Stimulated activated CD4-positive, alpha-beta T cell treated with anti-CD3 and anti-CD28 coated beads, Interleukin-4, amount 100 ng/mL, for 4 hours (primary cell): ENCODE measurements at regions not wholly inside any gene's neighbourhood (a gene's known extent, or its start where the extent isn't known, plus 50 kb on each side); places are given as distances from the start of the nearest gene placed in this dataset.

Experiments used
- DNase-seq, 2 experiments: peaks; one replicate each; pipeline ENCODE4 v3.0.0-alpha.2; 2020

GRCh38 chr6:140929121-140929520 lies 1203.6 kb upstream of the GJE1 start:
- DNase-seq: no peak

- no peak for DNase-seq
Observed at GRCh38 chr6:140923048-140923447, 1209.7 kb upstream of the GJE1 start.

GRCh38 chr6:140921366-140922226 lies 1211.1 kb upstream of the GJE1 start:
- no peak for DNase-seq

GRCh38 chr6:140917911-140918310 lies 1214.8 kb upstream of the GJE1 start:
- no peak for DNase-seq

- no peak for DNase-seq
Observed at GRCh38 chr6:140915551-140915950, 1217.2 kb upstream of the GJE1 start.

GRCh38 chr6:140915103-140915502 lies 1217.6 kb upstream of the GJE1 start:
- DNase-seq: no peak

- no peak for DNase-seq
Observed at GRCh38 chr6:140912686-140913085, 1220.0 kb upstream of the GJE1 start.

- no peak for DNase-seq
Observed at GRCh38 chr6:140909625-140910024, 1223.1 kb upstream of the GJE1 start.

GRCh38 chr6:140909156-140909555 lies 1223.6 kb upstream of the GJE1 start:
- no peak for DNase-seq

- DNase-seq: no peak
Observed at GRCh38 chr6:140908505-140908904, 1224.2 kb upstream of the GJE1 start.

GRCh38 chr6:140907235-140907634 lies 1225.5 kb upstream of the GJE1 start:
- DNase-seq: no peak

GRCh38 chr6:140905724-140906123 lies 1227.0 kb upstream of the GJE1 start:
- no peak for DNase-seq

- DNase-seq: no peak
Observed at GRCh38 chr6:140905050-140905449, 1227.7 kb upstream of the GJE1 start.

GRCh38 chr6:140897804-140898573 lies 1234.7 kb upstream of the GJE1 start:
- no peak for DNase-seq

- DNase-seq: no peak
Observed at GRCh38 chr6:140897349-140897748, 1235.4 kb upstream of the GJE1 start.

- no peak for DNase-seq
Observed at GRCh38 chr6:140893432-140893831, 1239.3 kb upstream of the GJE1 start.

GRCh38 chr6:140879946-140880345 lies 1252.8 kb upstream of the GJE1 start:
- no peak for DNase-seq

GRCh38 chr6:140874066-140874465 lies 1258.7 kb upstream of the GJE1 start:
- DNase-seq: no peak

GRCh38 chr6:140872885-140873284 lies 1259.8 kb upstream of the GJE1 start:
- DNase-seq: no peak

- no peak for DNase-seq
Observed at GRCh38 chr6:140871911-140872310, 1260.8 kb upstream of the GJE1 start.

- no peak for DNase-seq
Observed at GRCh38 chr6:140867336-140867735, 1265.4 kb upstream of the GJE1 start.

GRCh38 chr6:140858381-140858971 lies 1274.2 kb upstream of the GJE1 start:
- DNase-seq: no peak

- DNase-seq: no peak
Observed at GRCh38 chr6:140857739-140858380, 1274.9 kb upstream of the GJE1 start.
